HUES48 (cell line): ENCODE measurements at regions not wholly inside any gene's neighbourhood (a gene's known extent, or its start where the extent isn't known, plus 50 kb on each side); places are given as distances from the start of the nearest gene placed in this dataset.
"Not testable (repeated sequence)": the region's sequence is repeated elsewhere in the genome, so short reads cannot be mapped to it uniquely, and the experiment has no call there.

ENCODE experiments used
- H3K27ac ChIP-seq: one replicate; pipeline ENCODE4 v1.7.0; 2013; ENCODE audit warnings: low read depth, low read length, inconsistent platforms
- H3K27me3 ChIP-seq: 2 replicates; pipeline ENCODE4 v1.6.1; 2013; ENCODE audit warnings: mild to moderate bottlenecking, low read length; ENCODE audit not compliant: control insufficient read depth, insufficient read depth
- H3K36me3 ChIP-seq: 2 replicates; pipeline ENCODE4 v1.6.1; 2013; ENCODE audit warnings: low read length; ENCODE audit not compliant: control insufficient read depth, insufficient read depth
- H3K4me1 ChIP-seq: 2 replicates; pipeline ENCODE4 v1.6.1; 2013; ENCODE audit warnings: mild to moderate bottlenecking, low read length; ENCODE audit not compliant: control insufficient read depth, insufficient read depth
- H3K4me3 ChIP-seq: 2 replicates; pipeline ENCODE4 v1.5.1; 2013; ENCODE audit warnings: mild to moderate bottlenecking, low read depth, low read length
- H3K9ac ChIP-seq: 2 replicates; pipeline ENCODE4 v1.6.1; 2013; ENCODE audit warnings: mild to moderate bottlenecking, low read depth, low read length, moderate library complexity
- H3K9me3 ChIP-seq: 2 replicates; pipeline ENCODE4 v1.6.1; 2013; ENCODE audit warnings: low read length; ENCODE audit not compliant: control insufficient read depth, insufficient read depth

GRCh38 chrX:99308302-99308701 is 1101.8 kb downstream of the PCDH19 start:
- H3K9me3 ChIP-seq: no peaks in the 10 kb centered on the region
- H3K4me1 ChIP-seq: no peaks in the 10 kb centered on the region
- H3K4me3 ChIP-seq: no peak overlapping the region
- no peaks in the 10 kb centered on the region for H3K36me3 ChIP-seq
- H3K9ac ChIP-seq: no peak overlapping the region
- no peaks in the 10 kb centered on the region for H3K27me3 ChIP-seq
- no peak overlapping the region for H3K27ac ChIP-seq

DNA sequence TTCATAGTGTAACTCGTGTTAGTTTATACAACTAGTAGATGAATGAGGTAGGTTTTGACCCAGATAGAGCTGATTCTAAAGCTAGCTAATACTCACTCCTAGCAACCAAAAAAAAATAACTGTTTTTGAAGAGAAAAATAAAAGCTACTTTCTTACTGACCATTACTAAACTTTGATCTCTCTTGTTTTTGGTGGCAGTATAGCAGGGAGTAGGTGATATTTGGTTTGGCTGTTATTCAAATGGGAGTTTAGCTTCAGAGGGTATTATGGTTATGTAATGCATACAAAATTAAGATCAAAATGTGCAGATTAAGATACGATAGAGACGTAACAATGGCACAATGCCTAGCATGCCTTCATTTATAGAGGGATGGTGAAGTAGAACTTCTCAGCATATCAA is 1104.5 kb downstream of the PCDH19 start:
- H3K27me3 ChIP-seq: no peaks in the 10 kb centered on the region
- no peaks in the 10 kb centered on the region for H3K9me3 ChIP-seq
- H3K9ac ChIP-seq: no peak overlapping the region
- 0 out of 2 replicates have a peak, but pooled peaks cover 4% of the 10 kb centered on the region for H3K4me1 ChIP-seq
- H3K27ac ChIP-seq: no peak overlapping the region
- no peak overlapping the region for H3K4me3 ChIP-seq
- no peaks in the 10 kb centered on the region for H3K36me3 ChIP-seq

DNA sequence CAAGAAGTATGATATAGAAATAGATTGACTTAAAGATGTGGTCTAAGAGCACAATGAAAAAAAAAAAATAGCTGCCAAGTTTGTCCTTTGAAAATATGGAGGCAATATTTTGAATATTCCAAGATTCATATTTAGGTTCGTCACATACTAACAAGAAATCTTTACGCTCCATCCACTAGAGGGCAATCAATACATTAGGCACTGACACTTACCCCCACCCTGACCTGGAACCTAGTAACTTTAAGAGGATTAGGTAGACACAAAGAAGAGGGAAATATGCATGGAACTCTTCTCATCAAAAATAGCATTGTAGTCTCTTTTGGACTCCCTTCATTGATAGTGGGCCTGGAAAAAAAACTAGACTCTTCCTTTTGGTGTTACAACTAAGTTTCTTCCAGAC is 1108.1 kb downstream of the PCDH19 start:
- Histone ChIP-seq H3K4me1 (0 out of 2 replicates have a peak, but pooled peaks cover 4% of the 10 kb centered on the region), H3K27ac (no peak overlapping the region), H3K4me3 (no peak overlapping the region), H3K36me3 (no peaks in the 10 kb centered on the region), H3K9me3 (no peaks in the 10 kb centered on the region), H3K27me3 (no peaks in the 10 kb centered on the region; the same call in 1 of the 2 replicates), H3K9ac (no peak overlapping the region)

- Histone ChIP-seq H3K4me1 (no peaks in the 10 kb centered on the region), H3K4me3 (no peak overlapping the region), H3K9me3 (0 out of 2 replicates have a peak, but pooled peaks cover 7% of the 10 kb centered on the region), H3K27me3 (no peaks in the 10 kb centered on the region), H3K9ac (no peak overlapping the region), H3K36me3 (no peaks in the 10 kb centered on the region), H3K27ac (no peak overlapping the region)
These were observed 1138.4 kb downstream of the PCDH19 start for GRCh38 chrX:99271641-99272040.

GRCh38 chrX:99266255-99266654 is 1143.8 kb downstream of the PCDH19 start:
- Histone ChIP-seq H3K27ac (no peak overlapping the region), H3K36me3 (no peaks in the 10 kb centered on the region), H3K4me3 (no peak overlapping the region), H3K9ac (no peak overlapping the region), H3K27me3 (no peaks in the 10 kb centered on the region), H3K4me1 (no peaks in the 10 kb centered on the region), H3K9me3 (peaks cover 1% of the 10 kb centered on the region)

GRCh38 chrX:99248180-99248579 is 1161.9 kb downstream of the PCDH19 start:
- Histone ChIP-seq H3K27ac (no peak overlapping the region), H3K9ac (no peak overlapping the region)

DNA sequence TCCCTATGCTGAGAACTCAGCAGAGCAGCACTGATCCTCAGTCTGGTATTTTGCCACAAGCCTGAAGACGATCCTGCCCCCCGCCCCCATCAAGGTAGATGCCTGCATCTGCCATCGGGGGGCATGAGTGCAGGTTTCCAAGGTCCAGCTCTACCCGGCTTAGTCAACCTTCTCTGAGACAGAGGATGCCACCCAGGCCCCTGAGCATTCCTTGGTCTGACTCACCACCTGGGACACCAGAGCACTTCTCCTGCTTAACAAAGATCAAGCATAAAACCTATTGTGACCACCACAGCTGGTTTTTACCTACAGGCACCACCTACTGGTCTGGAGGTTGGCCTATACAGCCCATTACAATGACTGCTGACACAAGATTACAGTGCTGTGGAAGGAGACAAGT is 1168.1 kb downstream of the PCDH19 start:
- Histone ChIP-seq H3K4me1 (peaks cover 6% of the 10 kb centered on the region; the same call in 1 of the 2 replicates), H3K36me3 (no peaks in the 10 kb centered on the region), H3K4me3 (no peak overlapping the region), H3K9ac (no peak overlapping the region), H3K9me3 (no peaks in the 10 kb centered on the region), H3K27me3 (no peaks in the 10 kb centered on the region), H3K27ac (no peak overlapping the region)

More at GRCh38 chrX:99248180-99248579, 1161.9 kb downstream of the PCDH19 start:
- Histone ChIP-seq H3K9me3 (no peaks in the 10 kb centered on the region), H3K36me3 (no peaks in the 10 kb centered on the region), H3K27me3 (no peaks in the 10 kb centered on the region), H3K4me3 (no peak overlapping the region), H3K4me1 (peaks cover 10% of the 10 kb centered on the region)

GRCh38 chrX:99234384-99234783 is 1175.7 kb downstream of the PCDH19 start:
- H3K36me3 ChIP-seq, H3K27me3 ChIP-seq, H3K4me1 ChIP-seq, H3K27ac ChIP-seq, H3K9ac ChIP-seq, H3K4me3 ChIP-seq: not testable (repeated sequence)
- peaks cover 10% of the 10 kb centered on the region; the same call in 1 of the 2 replicates for H3K9me3 ChIP-seq

- no peak overlapping the region for H3K27ac ChIP-seq
- no peak overlapping the region for H3K4me3 ChIP-seq
- H3K27me3 ChIP-seq: no peaks in the 10 kb centered on the region
- no peaks in the 10 kb centered on the region for H3K36me3 ChIP-seq
- peaks cover 17% of the 10 kb centered on the region for H3K4me1 ChIP-seq
- H3K9ac ChIP-seq: no peak overlapping the region
- H3K9me3 ChIP-seq: no peaks in the 10 kb centered on the region
These were observed 1217.7 kb downstream of the PCDH19 start for GRCh38 chrX:99192421-99192820.

DNA sequence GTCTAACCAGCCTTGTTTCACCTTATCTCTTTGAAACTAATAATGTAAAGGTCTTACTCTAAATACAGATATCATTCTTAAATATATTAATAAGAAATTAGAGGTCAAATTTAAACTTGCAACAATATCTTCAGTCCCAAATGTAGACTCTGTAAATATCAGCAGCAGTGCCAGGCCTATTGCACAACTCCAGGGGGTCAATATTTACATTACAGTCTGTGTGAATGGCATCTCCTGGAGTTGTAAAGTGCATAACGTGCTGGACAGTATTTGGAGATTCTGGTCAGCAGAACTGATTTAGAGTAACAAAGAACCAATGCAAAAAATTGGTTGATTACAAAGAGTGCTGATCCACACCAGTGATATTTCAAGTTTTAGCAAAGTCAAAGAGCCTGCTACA is 1225.9 kb downstream of the PCDH19 start:
- no peaks in the 10 kb centered on the region for H3K4me1 ChIP-seq
- H3K27ac ChIP-seq: no peak overlapping the region
- H3K9ac ChIP-seq: no peak overlapping the region
- H3K36me3 ChIP-seq: no peaks in the 10 kb centered on the region
- no peak overlapping the region for H3K4me3 ChIP-seq
- no peaks in the 10 kb centered on the region for H3K9me3 ChIP-seq
- H3K27me3 ChIP-seq: peaks cover 8% of the 10 kb centered on the region; the same call in 1 of the 2 replicates

DNA sequence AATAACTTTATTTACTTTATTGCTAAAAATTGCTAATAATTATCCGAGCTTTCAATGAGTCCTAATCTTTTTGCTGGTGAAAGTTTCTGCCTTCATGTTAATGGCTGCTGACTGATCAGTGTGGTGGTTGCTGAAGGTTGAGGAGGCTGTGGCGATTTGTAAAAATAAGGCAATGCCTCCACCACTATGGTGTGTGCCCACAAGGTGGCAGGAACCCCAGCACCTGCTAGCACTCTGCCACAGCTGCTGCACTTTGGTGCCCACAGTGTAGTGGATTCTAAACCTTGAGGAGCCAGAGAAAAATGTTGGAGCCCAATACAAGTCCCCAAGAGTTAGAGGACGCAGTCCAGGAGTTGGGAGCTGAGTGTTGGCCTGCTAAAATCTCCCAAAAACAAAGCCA is 1237.1 kb downstream of the PCDH19 start:
- no peak overlapping the region for H3K27ac ChIP-seq
- no peaks in the 10 kb centered on the region for H3K36me3 ChIP-seq
- H3K27me3 ChIP-seq: no peaks in the 10 kb centered on the region; the same call in 1 of the 2 replicates
- no peaks in the 10 kb centered on the region for H3K9me3 ChIP-seq
- H3K4me3 ChIP-seq: no peak overlapping the region
- no peak overlapping the region for H3K9ac ChIP-seq
- no peaks in the 10 kb centered on the region; the same call in 1 of the 2 replicates for H3K4me1 ChIP-seq

GRCh38 chrX:99142745-99143144 is 1267.3 kb downstream of the PCDH19 start:
- Histone ChIP-seq H3K9me3 (no peaks in the 10 kb centered on the region), H3K9ac (no peak overlapping the region), H3K27ac (no peak overlapping the region), H3K36me3 (no peaks in the 10 kb centered on the region), H3K4me3 (no peak overlapping the region), H3K4me1 (peaks cover 12% of the 10 kb centered on the region), H3K27me3 (no peaks in the 10 kb centered on the region)
